Lower lobe of right lung (tissue), 2 donors: ENCODE measurements at regions not wholly inside any gene's neighbourhood (a gene's known extent, or its start where the extent isn't known, plus 50 kb on each side); places are given as distances from the start of the nearest gene placed in this dataset.

Source experiments
- ATAC-seq, 2 donors: fragments of 200-7000 bp; cut with Tn5 transposase; one replicate each; pipeline ENCODE4 v1.9.1; 2020 to 2022; ENCODE audit warnings: mild to moderate bottlenecking in 2 of 2, moderate library complexity in 2 of 2
- DNase-seq: peaks from one replicate; pipeline ENCODE4 v3.0.0-alpha.2; 2020
- H3K27ac ChIP-seq: fragments of 200-600 bp; one replicate; pipeline ENCODE4 v1.8.0; 2022
- H3K27me3 ChIP-seq: fragments of 200-600 bp; one replicate; pipeline ENCODE4 v1.8.0; 2022; ENCODE audit warnings: low read depth
- H3K36me3 ChIP-seq: fragments of 200-600 bp; one replicate; pipeline ENCODE4 v1.8.0; 2022; ENCODE audit warnings: mild to moderate bottlenecking
- H3K4me1 ChIP-seq: fragments of 200-600 bp; one replicate; pipeline ENCODE4 v1.8.0; 2022
- H3K4me3 ChIP-seq: fragments of 200-600 bp; one replicate; pipeline ENCODE4 v1.8.0; 2022; ENCODE audit warnings: mild to moderate bottlenecking
- H3K9me3 ChIP-seq: fragments of 200-600 bp; one replicate; pipeline ENCODE4 v1.8.0; 2022
- CTCF ChIP-seq: fragments of 200-600 bp; IDR thresholded peaks from one replicate; pipeline ENCODE4 v1.8.0; 2022; ENCODE audit warnings: antibody characterized with exemption, mild to moderate bottlenecking
- intact Hi-C: fragments of 100-400 bp; cut with DNase I; formaldehyde crosslinking; loops from one replicate; pipeline ENCODE4 v1.11.0; 2022
- donor health status: DM: no; HTN: yes; CAD: no; lungs with severe emphysema.

DNA sequence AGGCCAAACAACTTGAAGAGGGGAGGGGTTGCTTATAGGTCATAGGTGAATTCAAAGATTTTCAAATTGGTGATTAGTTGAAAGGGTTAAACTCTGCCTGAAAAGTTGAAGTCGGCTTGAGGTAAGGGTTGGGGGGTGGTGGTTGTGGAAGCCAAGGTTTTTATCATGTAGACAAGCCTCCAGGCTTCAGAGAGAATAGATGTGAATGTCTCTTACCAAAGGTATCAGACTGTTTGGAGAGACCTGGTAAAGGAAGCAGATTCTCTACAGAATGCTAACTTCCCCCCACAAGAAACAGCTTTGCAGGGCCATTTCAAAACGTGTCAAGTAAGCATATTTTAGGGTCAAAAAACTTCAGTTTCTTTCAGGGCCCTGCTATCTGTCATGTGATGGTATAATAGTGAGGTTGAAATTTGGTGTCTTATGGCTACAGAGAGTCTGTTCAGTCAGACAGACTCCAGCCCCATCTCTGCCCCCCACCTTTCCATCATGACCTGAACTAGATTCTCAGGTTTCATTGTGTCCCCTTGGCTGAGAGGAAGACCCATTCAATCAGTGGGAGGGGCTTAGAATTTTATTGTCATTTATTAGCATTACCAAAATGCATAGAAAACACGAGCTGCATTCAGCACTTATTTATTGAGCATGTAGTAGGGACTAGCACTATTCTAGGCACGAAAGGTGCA is 136.5 kb downstream of the MAP3K7 start:
- intact Hi-C loops, result no loop called here
- no peaks in the 10 kb centered on the region for H3K36me3 ChIP-seq
- no peaks in the 10 kb centered on the region for H3K4me1 ChIP-seq
- no peak for TF ChIP-seq CTCF
- no peak overlapping the region for H3K4me3 ChIP-seq
- no peaks in the 10 kb centered on the region for H3K9me3 ChIP-seq
- DNase-seq, result no peak
- no peak for ATAC-seq
- H3K27me3 ChIP-seq, result no peaks in the 10 kb centered on the region
- no peak overlapping the region for H3K27ac ChIP-seq

- intact Hi-C loops, result no loop called here
- no peaks in the 10 kb centered on the region for H3K4me1 ChIP-seq
- no peak overlapping the region for H3K27ac ChIP-seq
- H3K36me3 ChIP-seq, result no peaks in the 10 kb centered on the region
- no peaks in the 10 kb centered on the region for H3K9me3 ChIP-seq
- DNase-seq (no peak), ATAC-seq (no peak)
- no peaks in the 10 kb centered on the region for H3K27me3 ChIP-seq
- no peak overlapping the region for H3K4me3 ChIP-seq
- no peak for TF ChIP-seq CTCF
These were observed 137.6 kb downstream of the MAP3K7 start for GRCh38 chr6:90449311-90449710.

GRCh38 chr6:90448836-90449235 is 138.0 kb downstream of the MAP3K7 start:
- H3K4me3 ChIP-seq, result no peak overlapping the region
- H3K27me3 ChIP-seq, result no peaks in the 10 kb centered on the region
- no peaks in the 10 kb centered on the region for H3K9me3 ChIP-seq
- no peak overlapping the region for H3K27ac ChIP-seq
- no peak for TF ChIP-seq CTCF
- DNase-seq (no peak), ATAC-seq (no peak)
- H3K36me3 ChIP-seq, result no peaks in the 10 kb centered on the region
- intact Hi-C loops, result no loop called here
- H3K4me1 ChIP-seq, result no peaks in the 10 kb centered on the region

- Histone ChIP-seq H3K27ac (no peak overlapping the region), H3K27me3 (peaks cover 3% of the 10 kb centered on the region), H3K9me3 (no peaks in the 10 kb centered on the region), H3K4me3 (no peak overlapping the region), H3K4me1 (no peaks in the 10 kb centered on the region), H3K36me3 (no peaks in the 10 kb centered on the region)
- no peak for TF ChIP-seq CTCF
- ATAC-seq, result no peak
- intact Hi-C loops, result no loop called here
- DNase-seq, result no peak
These were observed 140.7 kb downstream of the MAP3K7 start for GRCh38 chr6:90446164-90446563.

GRCh38 chr6:90445533-90446108 is 141.3 kb downstream of the MAP3K7 start:
- intact Hi-C loops, result no loop called here

More at GRCh38 chr6:90445533-90446108, 141.3 kb downstream of the MAP3K7 start:
- no peak for DNase-seq
- TF ChIP-seq CTCF, result no peak
- Histone ChIP-seq H3K27me3 (peaks cover 3% of the 10 kb centered on the region), H3K27ac (no peak overlapping the region), H3K4me1 (no peaks in the 10 kb centered on the region), H3K36me3 (no peaks in the 10 kb centered on the region), H3K9me3 (no peaks in the 10 kb centered on the region), H3K4me3 (no peak overlapping the region)
- no peak for ATAC-seq
